ENCODE measurements at regions not wholly inside any gene's neighbourhood (a gene's known extent, or its start where the extent isn't known, plus 50 kb on each side); places are given as distances from the start of the nearest gene placed in this dataset.

DNA sequence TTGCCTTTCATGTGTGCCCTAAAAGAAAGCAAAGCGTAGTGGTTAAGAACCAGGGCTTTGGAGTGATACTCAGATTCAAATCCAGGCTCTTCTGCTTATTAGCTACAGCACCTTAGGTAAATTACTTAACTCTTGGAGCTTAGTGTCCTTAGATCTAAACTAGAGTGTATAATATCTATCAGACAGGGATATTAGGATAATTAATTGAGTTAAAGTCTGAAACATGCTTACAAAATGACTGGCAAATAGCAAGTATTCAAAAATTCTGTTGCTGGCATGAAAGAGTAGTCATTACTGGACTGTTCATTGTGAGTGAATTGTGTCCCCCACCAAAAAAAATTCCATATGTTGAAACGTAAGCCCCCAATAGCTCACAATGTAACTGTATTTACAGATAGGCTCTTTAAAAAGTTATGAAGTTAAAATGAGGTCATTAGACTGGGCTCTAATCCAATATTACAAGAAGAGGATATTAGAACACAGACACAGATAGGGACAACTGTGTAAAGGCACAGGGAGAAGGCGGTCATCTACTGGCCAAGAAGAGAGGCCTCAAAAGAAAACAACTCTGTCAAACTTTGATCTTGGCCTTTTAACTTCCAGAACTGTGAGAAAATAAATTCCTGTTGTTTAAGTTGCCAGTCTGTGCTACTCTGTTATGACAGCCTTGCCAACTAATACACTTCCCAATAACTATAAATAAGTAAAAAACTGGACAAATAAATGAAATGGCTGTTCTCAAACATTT, 60.4 kb upstream of the LRRC3B start:
- intact Hi-C loops (cut with micrococcal nuclease): no loop called here
- H3K27me3 ChIP-seq (ENCODE audit: control insufficient read depth in 2 of 2, insufficient read depth in 2 of 2, low read length in 2 of 2): no peaks in the 10 kb centered on the region
- POLR2A ChIA-PET: no interaction called here
- no peaks in the 10 kb centered on the region for H3K9me1 ChIP-seq (replicated peaks; ENCODE audit: control insufficient read depth, extremely low read depth, insufficient read depth, low read length)
- CTCF ChIA-PET: no interaction called here
- TF ChIP-seq POLR2A (IDR thresholded peaks at IDR 0.05; ENCODE audit: low read depth, low read length) (no peak), GATA2 (IDR thresholded peaks at IDR 0.05; ENCODE audit: insufficient read depth, insufficient read length, low read depth, low read length) (no peak), MYC (IDR thresholded peaks at IDR 0.05; ENCODE audit: low read depth, low read length) (no peak), JUN (IDR thresholded peaks at IDR 0.05; ENCODE audit: borderline replicate concordance, insufficient read depth, insufficient read length, low read depth) (no peak)
- no peaks in the 10 kb centered on the region for H4K20me1 ChIP-seq (replicated peaks; ENCODE audit: control insufficient read depth, extremely low read depth, insufficient read depth, low read length)
- no peak overlapping the region for H2AFZ ChIP-seq (ENCODE audit: low read depth, low read length)
- peaks cover 2% of the 10 kb centered on the region for H3K9me3 ChIP-seq (replicated peaks; ENCODE audit: control insufficient read depth, insufficient read depth, low read length)
- no TSS peak for BruUV-seq (replicated peaks)
- FAIRE-seq: no peak
- H3K9ac ChIP-seq (replicated peaks; ENCODE audit: extremely low read depth, insufficient read depth, low read length): no peak overlapping the region
- H3K36me3 ChIP-seq (ENCODE audit: control insufficient read depth in 2 of 2, extremely low read depth in 1 of 2, insufficient read depth in 2 of 2, low read length in 2 of 2): no peaks in the 10 kb centered on the region
- no peak overlapping the region for H3K27ac ChIP-seq (ENCODE audit: insufficient read depth, low read depth, low read length)
- no peaks in the 10 kb centered on the region for H3K79me2 ChIP-seq (ENCODE audit: control insufficient read depth, insufficient read depth, low read length)
- no peak overlapping the region for H3K4me2 ChIP-seq (ENCODE audit: insufficient read depth, low read length)
- no peak for DNase-seq (ENCODE audit: low read depth, low spot score)
- dilution Hi-C loops (cut with MboI; ENCODE audit: extremely low pct_ligation_motif_present, low sequenced_read_pairs): no loop called here
- H3K4me1 ChIP-seq (ENCODE audit: control insufficient read depth, extremely low read depth, insufficient read depth, low read length): no peaks in the 10 kb centered on the region
- no peak overlapping the region for H3K4me3 ChIP-seq (replicated peaks in 1 of 3; ENCODE audit: insufficient read depth in 1 of 3, low read depth in 1 of 3, low read length in 3 of 3)

Measured in endothelial cell of umbilical vein (primary cell).